LNCaP clone FGC (cell line): ENCODE measurements at regions not wholly inside any gene's neighbourhood (a gene's known extent, or its start where the extent isn't known, plus 50 kb on each side); places are given as distances from the start of the nearest gene placed in this dataset.

ENCODE experiments used
- DNase-seq: peaks from one replicate; pipeline ENCODE4 v3.0.0-alpha.2; 2011; ENCODE audit warnings: low read depth
- H3K4me3 ChIP-seq: 2 replicates; pipeline ENCODE4 v1.5.1; 2011; ENCODE audit warnings: mild to moderate bottlenecking, low read depth, low read length, control low read depth
- TF ChIP-seq, protein P1 (sequence below): IDR thresholded peaks from 2 replicates; pipeline ENCODE4 v1.5.1; 2012; ENCODE audit warnings: mild to moderate bottlenecking; ENCODE audit not compliant: control insufficient read depth, insufficient read depth; ENCODE audit errors: extremely low read depth

DNA sequence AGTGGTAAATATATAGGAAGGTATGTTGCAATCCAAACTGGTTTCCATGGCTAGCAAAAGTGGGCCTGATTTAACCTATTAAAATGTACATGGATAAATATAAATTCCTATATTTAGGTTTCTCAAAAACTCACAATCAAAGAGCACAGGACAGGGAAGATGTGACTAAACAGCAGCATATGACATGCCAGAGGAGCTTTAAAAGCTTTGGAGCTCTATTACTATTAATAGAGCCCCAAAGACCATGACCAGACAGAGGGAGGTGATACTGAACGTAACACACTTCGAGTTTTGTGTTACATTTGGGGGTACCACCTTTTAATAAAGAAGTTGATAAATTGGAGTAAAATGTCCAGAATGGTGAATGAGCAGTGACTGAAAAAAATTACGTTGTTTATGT is 179.5 kb upstream of the SLC14A2 start:
- no peak overlapping the region for H3K4me3 ChIP-seq
- no peak for DNase-seq
- TF ChIP-seq, protein P1, sequence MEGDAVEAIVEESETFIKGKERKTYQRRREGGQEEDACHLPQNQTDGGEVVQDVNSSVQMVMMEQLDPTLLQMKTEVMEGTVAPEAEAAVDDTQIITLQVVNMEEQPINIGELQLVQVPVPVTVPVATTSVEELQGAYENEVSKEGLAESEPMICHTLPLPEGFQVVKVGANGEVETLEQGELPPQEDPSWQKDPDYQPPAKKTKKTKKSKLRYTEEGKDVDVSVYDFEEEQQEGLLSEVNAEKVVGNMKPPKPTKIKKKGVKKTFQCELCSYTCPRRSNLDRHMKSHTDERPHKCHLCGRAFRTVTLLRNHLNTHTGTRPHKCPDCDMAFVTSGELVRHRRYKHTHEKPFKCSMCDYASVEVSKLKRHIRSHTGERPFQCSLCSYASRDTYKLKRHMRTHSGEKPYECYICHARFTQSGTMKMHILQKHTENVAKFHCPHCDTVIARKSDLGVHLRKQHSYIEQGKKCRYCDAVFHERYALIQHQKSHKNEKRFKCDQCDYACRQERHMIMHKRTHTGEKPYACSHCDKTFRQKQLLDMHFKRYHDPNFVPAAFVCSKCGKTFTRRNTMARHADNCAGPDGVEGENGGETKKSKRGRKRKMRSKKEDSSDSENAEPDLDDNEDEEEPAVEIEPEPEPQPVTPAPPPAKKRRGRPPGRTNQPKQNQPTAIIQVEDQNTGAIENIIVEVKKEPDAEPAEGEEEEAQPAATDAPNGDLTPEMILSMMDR: no peak

DNA sequence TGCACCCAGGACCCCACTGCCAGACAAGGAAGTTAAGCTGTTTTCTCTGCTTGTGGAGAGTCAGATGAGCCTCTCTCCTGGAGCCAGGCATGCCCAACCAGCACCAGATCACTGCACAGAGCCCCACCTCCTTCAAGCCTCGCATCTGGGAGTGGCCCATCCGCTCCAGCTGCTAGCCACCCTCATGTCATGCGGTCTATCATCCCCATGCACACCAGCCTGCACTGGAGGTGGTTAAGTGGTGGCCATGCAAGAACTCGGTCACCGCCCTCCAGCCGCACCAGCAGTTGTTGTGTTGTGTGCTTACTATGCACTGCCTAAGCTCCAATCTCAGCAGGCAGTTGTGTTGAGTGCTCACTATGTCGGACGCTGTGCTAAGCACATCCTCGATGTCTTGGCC is 177.9 kb upstream of the SLC14A2 start:
- TF ChIP-seq, protein P1: no peak
- DNase-seq: no peak
- no peak overlapping the region for H3K4me3 ChIP-seq

DNA sequence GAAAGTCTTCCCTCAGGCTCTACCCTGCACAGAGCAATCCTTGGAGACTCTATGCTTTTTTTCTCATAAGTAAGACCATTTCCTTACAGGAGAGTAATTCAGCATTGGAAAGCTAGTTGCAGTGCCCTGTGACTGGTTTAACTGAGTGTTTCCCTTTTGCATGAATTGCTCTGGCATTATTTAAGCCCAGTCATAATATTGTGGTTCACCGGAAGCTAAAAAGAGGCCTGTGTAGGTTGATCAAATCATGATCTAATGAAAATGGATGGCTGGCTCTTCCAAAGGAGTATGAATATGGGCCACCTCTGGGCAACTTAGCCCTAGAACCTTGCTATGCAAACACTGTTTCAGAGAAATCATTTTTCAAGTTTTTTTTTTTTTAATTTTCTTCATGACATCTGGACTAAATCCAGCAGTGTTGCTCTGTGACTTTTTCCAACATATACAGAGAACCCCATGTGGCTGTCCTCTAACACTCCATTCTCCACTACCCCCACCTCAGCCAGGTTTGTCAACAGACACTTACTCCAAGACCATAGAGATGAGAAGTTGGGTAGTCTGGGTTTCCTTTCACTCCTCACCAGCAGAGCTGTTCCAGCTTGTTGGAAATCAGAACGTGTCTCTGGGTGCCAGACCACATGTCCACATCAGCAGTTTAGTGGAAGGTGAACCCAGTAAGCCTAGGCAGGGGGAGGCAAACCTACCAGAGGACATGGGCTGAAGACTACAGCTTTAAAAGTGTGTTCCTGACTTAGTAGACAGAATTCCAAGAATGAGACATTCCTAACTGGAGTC is 175.2 kb upstream of the SLC14A2 start:
- no peak for DNase-seq
- TF ChIP-seq, protein P1: no peak
- H3K4me3 ChIP-seq: no peak overlapping the region

DNA sequence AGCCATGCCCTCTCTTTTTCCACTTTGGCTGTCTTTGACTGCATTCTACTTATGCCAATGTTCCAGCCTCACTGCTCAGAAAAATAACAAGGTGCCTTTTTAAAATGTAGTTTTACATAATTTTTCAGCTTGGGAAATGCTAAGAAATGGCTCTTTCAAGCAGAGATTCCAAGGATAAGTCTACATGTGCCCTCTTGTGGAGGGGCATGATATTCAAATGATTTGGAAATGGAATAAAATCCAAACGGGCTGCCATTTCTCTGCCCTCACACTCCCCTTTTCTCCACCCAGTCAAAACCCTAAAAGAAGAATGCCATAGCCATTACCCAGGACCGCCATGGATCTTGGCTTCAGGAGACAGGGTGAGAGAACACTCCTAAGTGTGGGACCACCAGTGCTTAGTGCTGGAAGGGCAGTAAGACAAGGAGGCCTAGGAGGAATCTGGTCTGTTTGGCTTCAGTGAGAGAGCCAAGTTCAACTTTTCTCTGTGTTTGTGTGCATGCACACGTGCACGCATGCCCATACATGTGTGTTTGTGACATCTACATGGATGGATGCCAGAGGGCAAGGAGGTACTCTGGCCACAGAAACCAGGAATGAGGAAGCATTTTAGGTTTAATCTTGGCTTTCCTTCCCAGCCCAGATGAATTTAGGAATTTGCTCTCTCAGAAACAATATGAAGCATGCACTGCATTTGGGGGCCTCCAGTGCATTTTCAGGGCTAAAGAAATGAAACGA is 174.0 kb upstream of the SLC14A2 start:
- no peak overlapping the region for H3K4me3 ChIP-seq
- no peak for DNase-seq
- TF ChIP-seq, protein P1: peak; percentile 60

DNA sequence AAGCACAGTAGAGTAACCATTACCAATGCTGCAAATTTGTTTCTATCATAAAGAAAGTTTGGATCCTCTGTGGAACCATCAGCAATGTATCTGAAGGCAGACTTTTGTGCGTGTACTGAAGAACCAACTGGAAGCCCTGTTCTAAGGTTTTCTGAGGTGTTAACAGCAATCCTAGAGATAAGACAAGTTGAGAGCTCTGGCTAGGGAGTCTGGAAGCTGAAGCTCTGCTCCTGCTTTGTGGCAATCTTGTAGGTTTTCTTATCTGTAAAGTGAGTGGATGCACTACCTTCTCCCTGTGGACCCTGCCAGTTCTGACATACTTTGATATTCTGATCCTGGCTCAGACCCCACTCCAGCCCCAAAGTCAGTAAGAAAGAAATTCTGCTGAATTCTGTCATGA is 171.2 kb upstream of the SLC14A2 start:
- no peak overlapping the region for H3K4me3 ChIP-seq
- DNase-seq: no peak
- TF ChIP-seq, protein P1: no peak

DNA sequence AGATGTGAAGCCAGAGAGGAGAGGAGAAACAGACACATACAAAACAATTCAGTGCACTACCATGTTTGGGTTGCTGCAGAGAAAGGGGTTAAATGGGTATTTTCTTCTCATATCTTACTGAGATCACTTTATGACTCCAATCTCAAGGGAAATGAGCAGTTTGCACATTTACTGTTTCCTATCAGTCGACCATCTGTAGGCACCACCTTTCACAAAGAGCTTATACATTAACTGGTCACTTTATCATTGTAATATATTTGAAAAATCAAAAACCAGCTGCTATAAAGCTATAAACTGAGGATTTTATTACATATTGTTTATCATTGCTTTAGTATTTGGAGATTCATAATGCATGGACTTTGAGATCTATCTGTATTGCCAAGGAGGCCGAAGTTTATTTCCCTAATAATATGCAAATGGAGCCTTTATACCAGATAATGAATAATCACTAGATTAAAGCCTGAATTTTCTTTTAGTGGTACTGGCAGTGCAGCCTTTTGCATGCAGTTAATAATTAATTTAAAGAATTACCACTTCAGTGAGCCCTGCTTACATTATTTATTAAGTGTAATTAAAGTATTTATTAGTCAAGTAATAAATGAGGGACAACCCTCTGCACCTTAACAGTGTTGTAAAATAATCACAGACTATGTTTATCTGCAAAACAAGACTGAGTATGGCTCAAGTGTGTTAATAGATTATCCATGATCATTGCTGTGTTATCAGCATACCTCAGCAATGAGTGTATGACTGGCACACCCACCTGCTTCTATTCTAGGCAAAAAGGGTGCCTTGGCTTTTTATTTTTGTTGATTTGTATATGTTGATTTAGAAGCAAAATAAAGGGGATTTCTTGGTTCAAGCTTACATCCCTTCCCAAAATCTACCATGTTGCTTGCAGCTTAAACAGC is 167.7 kb upstream of the SLC14A2 start:
- DNase-seq: no peak
- no peak overlapping the region for H3K4me3 ChIP-seq
- TF ChIP-seq, protein P1: no peak
